Right cardiac atrium (tissue), 5 donors: ENCODE measurements at regions not wholly inside any gene's neighbourhood (a gene's known extent, or its start where the extent isn't known, plus 50 kb on each side); places are given as distances from the start of the nearest gene placed in this dataset.
"Not testable (repeated sequence)": the region's sequence is repeated elsewhere in the genome, so short reads cannot be mapped to it uniquely, and the experiment has no call there.

Experiments used
- ATAC-seq, 2 donors: fragments of 200-7000 bp; cut with Tn5 transposase; one replicate each; pipeline versions ENCODE4 v1.8.0 to v1.9.1; 2020; ENCODE audit warnings: moderate library complexity in 2 of 2, mild to moderate bottlenecking in 1 of 2
- DNase-seq, 3 donors: peaks; one replicate each; pipeline ENCODE4 v3.0.0-alpha.2; 2020
- H3K27ac ChIP-seq: one replicate; pipeline ENCODE4 v1.5.1; 2013; ENCODE audit warnings: mild to moderate bottlenecking, low read length, control low read depth, moderate library complexity
- H3K27me3 ChIP-seq: one replicate; pipeline ENCODE4 v1.6.1; 2013; ENCODE audit not compliant: control insufficient read depth, insufficient read depth
- H3K4me1 ChIP-seq: one replicate; pipeline ENCODE4 v1.6.1; 2013; ENCODE audit warnings: low read length; ENCODE audit not compliant: control insufficient read depth, insufficient read depth
- H3K4me3 ChIP-seq: one replicate; pipeline ENCODE4 v1.5.1; 2013; ENCODE audit warnings: low read length, control low read depth
- H3K9me3 ChIP-seq: one replicate; pipeline ENCODE4 v1.6.1; 2013; ENCODE audit warnings: low read length; ENCODE audit not compliant: control insufficient read depth
- whole genome bisulfite sequencing: extraction: QIAGEN DNeasy Blood & Tissue Kit; methylation state at CpG from one replicate; pipeline ENCODE4 v1.1.7; 2013; 5-methylcytosine and 5-hydroxymethylcytosine counted together
- intact Hi-C, 4 donors: fragments of 100-400 bp; cut with DNase I; formaldehyde crosslinking; loops; one replicate each; pipeline versions ENCODE4 v1.11.0 to v1.14.0; 2022 to 2023
- donor health status: healthy with polysubstance abuse.
- donor health status: DM: no; HTN: yes; CAD: no.
- donor health status: DM: no; HTN: no; CAD: no.
- donor health status: DM: no; HTN: yes; CAD: no; lungs with severe emphysema.
- donor health status: DM: yes; HTN: yes; CAD: no.

DNA sequence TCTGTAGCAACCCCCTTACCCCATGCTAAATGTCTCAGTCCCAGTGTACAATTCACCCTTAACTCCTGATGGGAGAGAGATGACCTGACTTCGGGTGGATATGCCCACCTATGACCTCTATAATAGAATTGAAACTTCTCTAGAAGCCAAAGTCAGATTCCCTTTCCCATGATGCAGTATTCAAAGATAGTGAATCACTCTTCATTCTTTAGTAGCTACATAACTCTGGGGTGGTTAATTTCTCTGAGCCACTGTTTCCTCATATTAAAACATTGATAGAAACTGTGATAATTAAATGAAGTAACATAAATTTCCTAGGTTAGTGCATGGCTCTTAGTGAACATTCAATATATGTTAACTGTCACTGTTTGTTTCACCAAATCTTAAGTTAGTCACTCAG lies 500.4 kb downstream of the COL12A1 start:
- Histone ChIP-seq H3K4me1 (no peaks in the 10 kb centered on the region), H3K9me3 (no peaks in the 10 kb centered on the region), H3K27ac (no peak overlapping the region), H3K4me3 (no peak overlapping the region), H3K27me3 (no peaks in the 10 kb centered on the region)
- WGBS, result 62% methylated on average over 1 of the region's 1 CpG
- intact Hi-C loops, result no loop called here
- ATAC-seq (no peak), DNase-seq (no peak)

DNA sequence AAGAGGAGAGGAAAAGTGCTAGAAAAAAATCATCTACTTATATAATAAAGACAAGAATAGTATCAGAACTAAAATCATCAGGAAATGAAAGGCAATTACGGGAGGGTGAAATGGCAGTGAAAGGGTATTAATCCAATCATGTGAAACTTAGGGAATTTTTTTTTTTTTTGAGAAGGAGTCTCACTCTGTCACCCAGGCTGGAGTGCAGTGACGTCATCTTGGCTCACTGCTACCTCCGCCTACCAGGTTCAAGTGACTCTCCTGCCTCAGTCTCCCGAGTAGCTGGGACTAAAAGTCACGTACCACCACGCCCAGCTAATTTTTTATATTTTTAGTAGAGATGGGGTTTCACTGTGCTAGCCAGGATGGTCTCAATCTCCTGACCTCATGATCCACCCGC lies 501.3 kb downstream of the COL12A1 start:
- H3K4me1 ChIP-seq, ATAC-seq, DNase-seq, intact Hi-C loops, H3K27me3 ChIP-seq, H3K27ac ChIP-seq, H3K4me3 ChIP-seq, H3K9me3 ChIP-seq: not testable (repeated sequence)
- 83% methylated on average over 7 of the region's 7 CpGs for WGBS

GRCh38 chr6:74690365-74690764 lies 515.5 kb downstream of the COL12A1 start:
- ATAC-seq (no peak), DNase-seq (no peak)
- no peaks in the 10 kb centered on the region for H3K27me3 ChIP-seq
- no peaks in the 10 kb centered on the region for H3K9me3 ChIP-seq
- H3K4me1 ChIP-seq, result no peaks in the 10 kb centered on the region
- H3K27ac ChIP-seq, result no peak overlapping the region
- intact Hi-C loops, result no loop called here
- WGBS, result 90% methylated on average over 2 of the region's 2 CpGs
- no peak overlapping the region for H3K4me3 ChIP-seq

GRCh38 chr6:74689601-74690000 lies 516.3 kb downstream of the COL12A1 start:
- no peak for DNase-seq
- no peaks in the 10 kb centered on the region for H3K27me3 ChIP-seq
- WGBS, result 55% methylated on average over 2 of the region's 2 CpGs
- intact Hi-C loops, result no loop called here
- no peaks in the 10 kb centered on the region for H3K4me1 ChIP-seq
- no peak for ATAC-seq
- no peak overlapping the region for H3K4me3 ChIP-seq
- no peak overlapping the region for H3K27ac ChIP-seq
- no peaks in the 10 kb centered on the region for H3K9me3 ChIP-seq

DNA sequence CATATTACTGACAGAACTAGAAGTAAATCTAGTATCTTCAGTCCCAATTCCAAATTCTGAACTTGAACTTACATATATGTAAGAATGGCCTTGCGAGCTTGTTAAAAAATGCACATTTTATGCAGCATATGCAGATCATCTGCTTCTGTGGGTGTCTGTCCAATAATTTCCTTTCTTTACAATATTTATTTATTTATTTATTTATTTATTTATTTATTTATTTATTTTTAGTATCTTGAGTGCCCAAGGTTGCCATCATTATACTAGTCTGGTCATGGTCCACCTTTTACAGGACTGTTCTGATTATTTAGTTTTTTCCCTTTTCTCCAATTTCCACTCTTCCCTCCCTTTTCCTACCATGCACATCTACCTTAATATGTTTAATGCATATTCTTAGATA lies 528.4 kb downstream of the COL12A1 start:
- H3K27me3 ChIP-seq, result no peaks in the 10 kb centered on the region
- intact Hi-C loops, result no loop called here
- H3K27ac ChIP-seq, result no peak overlapping the region
- no peaks in the 10 kb centered on the region for H3K9me3 ChIP-seq
- ATAC-seq, result no peak
- H3K4me3 ChIP-seq, result no peak overlapping the region
- no peak for DNase-seq
- H3K4me1 ChIP-seq, result no peaks in the 10 kb centered on the region
- 95% methylated on average over 1 of the region's 1 CpG for WGBS

DNA sequence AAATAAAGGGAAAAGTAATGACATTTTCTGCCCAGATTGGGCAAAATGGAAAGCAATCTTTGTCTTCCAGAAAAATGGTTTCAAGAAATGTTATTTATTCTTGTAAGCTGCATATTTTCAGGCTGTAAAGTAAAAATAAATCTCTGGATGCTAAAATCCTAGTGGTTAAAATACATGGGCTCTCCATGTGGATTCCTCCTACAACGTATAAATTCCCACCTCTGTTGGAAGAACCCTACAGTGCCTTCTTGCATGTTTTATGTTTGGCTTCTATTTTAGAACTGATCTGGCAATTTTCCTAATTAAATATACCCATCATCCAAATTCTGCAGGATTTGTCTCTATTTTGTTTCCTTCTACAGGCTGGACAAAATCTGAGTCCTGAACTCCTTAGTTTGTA lies 528.9 kb downstream of the COL12A1 start:
- H3K27ac ChIP-seq, result no peak overlapping the region
- H3K27me3 ChIP-seq, result no peaks in the 10 kb centered on the region
- no peaks in the 10 kb centered on the region for H3K4me1 ChIP-seq
- ATAC-seq, result no peak
- 52% methylated on average over 1 of the region's 1 CpG for whole genome bisulfite sequencing
- DNase-seq, result no peak
- H3K4me3 ChIP-seq, result no peak overlapping the region
- intact Hi-C loops, result no loop called here
- H3K9me3 ChIP-seq, result no peaks in the 10 kb centered on the region

- DNase-seq (no peak), ATAC-seq (no peak)
- Histone ChIP-seq H3K27me3 (no peaks in the 10 kb centered on the region), H3K9me3 (no peaks in the 10 kb centered on the region), H3K27ac (no peak overlapping the region), H3K4me1 (peaks cover 2% of the 10 kb centered on the region), H3K4me3 (no peak overlapping the region)
- intact Hi-C loops, result no loop called here
Observed at GRCh38 chr6:74674377-74674776, 531.5 kb downstream of the COL12A1 start.

DNA sequence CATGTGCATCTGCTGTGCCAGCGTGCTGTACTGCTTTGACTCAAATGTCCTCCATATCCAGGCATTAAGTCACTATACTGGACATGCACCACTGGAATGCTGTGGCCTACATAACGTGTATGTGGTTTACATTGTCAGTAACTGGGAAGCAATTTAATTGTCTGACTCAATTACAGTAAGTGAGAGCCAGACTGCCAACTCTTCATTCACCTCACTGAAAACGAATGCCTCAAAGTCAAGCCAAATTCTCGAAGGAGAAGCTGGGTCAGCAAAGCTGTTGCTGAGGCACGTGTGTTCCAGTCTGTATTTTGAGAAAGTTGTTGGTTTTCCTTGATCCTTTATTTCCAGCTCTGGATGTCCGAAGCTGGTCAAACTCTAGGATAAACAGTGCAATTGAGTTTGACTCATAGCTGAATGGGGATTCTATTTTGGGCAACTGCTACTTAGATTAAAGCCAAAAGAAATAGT lies 534.3 kb downstream of the COL12A1 start:
- Histone ChIP-seq H3K27me3 (no peaks in the 10 kb centered on the region), H3K4me3 (no peak overlapping the region), H3K9me3 (no peaks in the 10 kb centered on the region), H3K4me1 (peaks cover 2% of the 10 kb centered on the region), H3K27ac (no peak overlapping the region)
- intact Hi-C loops, result no loop called here
- ATAC-seq (peak in 1 of 2 donors; percentile 47), DNase-seq (no peak)
- WGBS, result 44% methylated on average over 6 of the region's 6 CpGs

- Histone ChIP-seq H3K4me1 (no peaks in the 10 kb centered on the region), H3K27me3 (no peaks in the 10 kb centered on the region), H3K9me3 (no peaks in the 10 kb centered on the region), H3K27ac (no peak overlapping the region), H3K4me3 (no peak overlapping the region)
- DNase-seq (no peak), ATAC-seq (no peak)
- intact Hi-C loops, result no loop called here
Observed at GRCh38 chr6:74658391-74658790, 547.5 kb downstream of the COL12A1 start.

DNA sequence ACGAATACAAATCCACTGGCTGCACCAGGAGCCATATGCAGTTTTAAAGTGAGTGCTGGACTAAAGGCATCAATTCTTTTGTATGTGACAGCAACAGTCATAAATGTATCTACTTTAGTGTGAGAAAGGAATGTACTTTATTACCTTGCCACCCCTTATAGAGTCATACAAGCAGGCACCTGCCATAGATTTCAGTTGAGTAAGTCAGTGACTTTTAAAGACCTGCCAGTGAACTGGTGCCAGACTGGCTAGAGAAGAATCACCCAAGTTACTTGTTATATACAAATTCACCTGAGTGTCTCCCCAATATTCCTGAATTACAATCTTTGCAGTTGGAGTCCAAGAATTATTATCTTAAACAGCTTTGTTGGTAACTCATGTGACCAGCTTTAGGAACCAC lies 547.9 kb downstream of the COL12A1 start:
- ATAC-seq (no peak), DNase-seq (no peak)
- Histone ChIP-seq H3K27me3 (no peaks in the 10 kb centered on the region), H3K27ac (no peak overlapping the region), H3K4me3 (no peak overlapping the region), H3K4me1 (no peaks in the 10 kb centered on the region), H3K9me3 (no peaks in the 10 kb centered on the region)
- intact Hi-C loops, result no loop called here
- WGBS, result 89% methylated on average over 1 of the region's 1 CpG

DNA sequence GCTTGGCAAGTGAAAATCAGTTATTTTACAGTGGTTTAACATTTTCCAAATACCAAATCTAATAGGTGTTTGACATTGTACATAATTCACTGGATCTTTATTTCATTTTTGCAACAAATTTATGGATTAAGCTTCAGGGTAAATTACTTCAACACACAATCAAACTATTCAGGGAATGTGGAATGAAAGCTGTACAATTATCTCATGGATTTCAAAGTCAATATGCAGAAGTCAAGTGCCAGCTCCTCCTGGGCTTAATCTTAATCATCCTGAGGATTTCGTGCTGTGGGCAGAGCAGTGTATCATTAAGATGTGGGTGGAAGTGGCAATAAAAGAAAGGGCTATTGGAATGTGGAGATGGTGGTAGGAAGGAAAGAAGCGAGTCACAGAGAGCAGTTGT lies 548.8 kb downstream of the COL12A1 start:
- DNase-seq (no peak), ATAC-seq (no peak)
- H3K27me3 ChIP-seq, result no peaks in the 10 kb centered on the region
- intact Hi-C loops, result no loop called here
- no peak overlapping the region for H3K4me3 ChIP-seq
- H3K27ac ChIP-seq, result no peak overlapping the region
- no peaks in the 10 kb centered on the region for H3K9me3 ChIP-seq
- 69% methylated on average over 2 of the region's 2 CpGs for WGBS
- no peaks in the 10 kb centered on the region for H3K4me1 ChIP-seq

GRCh38 chr6:74656453-74656852 lies 549.4 kb downstream of the COL12A1 start:
- Histone ChIP-seq H3K27ac (no peak overlapping the region), H3K4me3 (no peak overlapping the region), H3K27me3 (no peaks in the 10 kb centered on the region), H3K9me3 (no peaks in the 10 kb centered on the region), H3K4me1 (no peaks in the 10 kb centered on the region)
- intact Hi-C loops, result no loop called here
- ATAC-seq (no peak), DNase-seq (no peak)
- 83% methylated on average over 1 of the region's 1 CpG for WGBS
